GM23338 (cell line): ENCODE measurements at regions not wholly inside any gene's neighbourhood (a gene's known extent, or its start where the extent isn't known, plus 50 kb on each side); places are given as distances from the start of the nearest gene placed in this dataset.

ENCODE experiments used
- CREB1 ChIP-seq: fragments of 250-450 bp; sonication (Bioruptor Pico); IDR thresholded peaks from 2 replicates; pipeline ENCODE4 v1.5.0; 2020; ENCODE audit warnings: low read depth, mild to moderate bottlenecking, moderate library complexity
- EZH2 ChIP-seq: fragments of 200-600 bp; sonication (generic); IDR thresholded peaks from one replicate; pipeline ENCODE4 v1.8.0; 2017; ENCODE audit warnings: antibody characterized with exemption, mild to moderate bottlenecking, low read depth; ENCODE audit not compliant: unreplicated experiment
- EZH2phosphoT487 ChIP-seq: fragments of 200-600 bp; sonication (generic); IDR thresholded peaks from one replicate; pipeline ENCODE4 v1.8.1; 2018; ENCODE audit warnings: antibody characterized with exemption; ENCODE audit not compliant: unreplicated experiment
- JUNB ChIP-seq: IDR thresholded peaks from one replicate; pipeline ENCODE4 v1.6.1; 2016; ENCODE audit warnings: antibody characterized with exemption; ENCODE audit not compliant: unreplicated experiment
- POLR2AphosphoS5 ChIP-seq: IDR thresholded peaks from 2 replicates; pipeline ENCODE4 v1.6.1; 2016; ENCODE audit warnings: antibody characterized with exemption, low read depth
- TF ChIP-seq, protein P1 (sequence below): IDR thresholded peaks from one replicate; pipeline ENCODE4 v1.6.1; 2018; ENCODE audit warnings: antibody characterized with exemption; ENCODE audit not compliant: unreplicated experiment
- TF ChIP-seq, protein P2 (sequence below), 2 experiments: fragments of 200-600 bp in 1 of 2; sonication (generic) in 1 of 2; conservative IDR thresholded peaks; 2 replicates each; pipeline versions ENCODE4 v1.5.1 to v1.6.1; 2016 to 2017; ENCODE audit warnings: antibody characterized with exemption in 2 of 2, low read depth in 2 of 2, mild to moderate bottlenecking in 2 of 2, moderate library complexity in 1 of 2

DNA sequence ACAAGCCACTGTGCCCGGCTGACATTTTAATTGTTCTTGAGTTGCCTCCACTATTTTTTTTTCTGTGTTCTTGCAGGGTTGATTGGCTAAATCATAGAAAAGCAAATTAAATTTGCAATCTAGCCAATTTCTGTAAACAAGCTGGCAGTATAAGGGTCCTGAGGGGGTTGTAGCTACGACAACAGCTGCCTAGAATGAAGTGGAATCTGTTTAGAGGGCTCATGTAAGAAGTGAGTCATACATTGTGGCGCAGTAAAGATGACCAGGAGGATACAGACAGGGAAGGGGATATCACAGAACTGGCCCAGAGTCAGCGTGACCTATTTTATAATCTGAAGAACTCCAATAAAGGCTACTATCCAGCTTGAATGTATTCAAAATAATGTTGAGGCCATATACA lies 82.2 kb upstream of the TLE1 start:
- TF ChIP-seq, protein P1, sequence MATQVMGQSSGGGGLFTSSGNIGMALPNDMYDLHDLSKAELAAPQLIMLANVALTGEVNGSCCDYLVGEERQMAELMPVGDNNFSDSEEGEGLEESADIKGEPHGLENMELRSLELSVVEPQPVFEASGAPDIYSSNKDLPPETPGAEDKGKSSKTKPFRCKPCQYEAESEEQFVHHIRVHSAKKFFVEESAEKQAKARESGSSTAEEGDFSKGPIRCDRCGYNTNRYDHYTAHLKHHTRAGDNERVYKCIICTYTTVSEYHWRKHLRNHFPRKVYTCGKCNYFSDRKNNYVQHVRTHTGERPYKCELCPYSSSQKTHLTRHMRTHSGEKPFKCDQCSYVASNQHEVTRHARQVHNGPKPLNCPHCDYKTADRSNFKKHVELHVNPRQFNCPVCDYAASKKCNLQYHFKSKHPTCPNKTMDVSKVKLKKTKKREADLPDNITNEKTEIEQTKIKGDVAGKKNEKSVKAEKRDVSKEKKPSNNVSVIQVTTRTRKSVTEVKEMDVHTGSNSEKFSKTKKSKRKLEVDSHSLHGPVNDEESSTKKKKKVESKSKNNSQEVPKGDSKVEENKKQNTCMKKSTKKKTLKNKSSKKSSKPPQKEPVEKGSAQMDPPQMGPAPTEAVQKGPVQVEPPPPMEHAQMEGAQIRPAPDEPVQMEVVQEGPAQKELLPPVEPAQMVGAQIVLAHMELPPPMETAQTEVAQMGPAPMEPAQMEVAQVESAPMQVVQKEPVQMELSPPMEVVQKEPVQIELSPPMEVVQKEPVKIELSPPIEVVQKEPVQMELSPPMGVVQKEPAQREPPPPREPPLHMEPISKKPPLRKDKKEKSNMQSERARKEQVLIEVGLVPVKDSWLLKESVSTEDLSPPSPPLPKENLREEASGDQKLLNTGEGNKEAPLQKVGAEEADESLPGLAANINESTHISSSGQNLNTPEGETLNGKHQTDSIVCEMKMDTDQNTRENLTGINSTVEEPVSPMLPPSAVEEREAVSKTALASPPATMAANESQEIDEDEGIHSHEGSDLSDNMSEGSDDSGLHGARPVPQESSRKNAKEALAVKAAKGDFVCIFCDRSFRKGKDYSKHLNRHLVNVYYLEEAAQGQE, result no peak
- TF ChIP-seq, protein P2, sequence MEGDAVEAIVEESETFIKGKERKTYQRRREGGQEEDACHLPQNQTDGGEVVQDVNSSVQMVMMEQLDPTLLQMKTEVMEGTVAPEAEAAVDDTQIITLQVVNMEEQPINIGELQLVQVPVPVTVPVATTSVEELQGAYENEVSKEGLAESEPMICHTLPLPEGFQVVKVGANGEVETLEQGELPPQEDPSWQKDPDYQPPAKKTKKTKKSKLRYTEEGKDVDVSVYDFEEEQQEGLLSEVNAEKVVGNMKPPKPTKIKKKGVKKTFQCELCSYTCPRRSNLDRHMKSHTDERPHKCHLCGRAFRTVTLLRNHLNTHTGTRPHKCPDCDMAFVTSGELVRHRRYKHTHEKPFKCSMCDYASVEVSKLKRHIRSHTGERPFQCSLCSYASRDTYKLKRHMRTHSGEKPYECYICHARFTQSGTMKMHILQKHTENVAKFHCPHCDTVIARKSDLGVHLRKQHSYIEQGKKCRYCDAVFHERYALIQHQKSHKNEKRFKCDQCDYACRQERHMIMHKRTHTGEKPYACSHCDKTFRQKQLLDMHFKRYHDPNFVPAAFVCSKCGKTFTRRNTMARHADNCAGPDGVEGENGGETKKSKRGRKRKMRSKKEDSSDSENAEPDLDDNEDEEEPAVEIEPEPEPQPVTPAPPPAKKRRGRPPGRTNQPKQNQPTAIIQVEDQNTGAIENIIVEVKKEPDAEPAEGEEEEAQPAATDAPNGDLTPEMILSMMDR (conservative IDR thresholded peaks at IDR 0.05; ENCODE audit: low read depth in 2 of 2), result no peak
- TF ChIP-seq JUNB, result no peak
- no peak for TF ChIP-seq EZH2
- no peak for TF ChIP-seq CREB1
- TF ChIP-seq POLR2AphosphoS5, result no peak
- TF ChIP-seq EZH2phosphoT487, result no peak
